Ishikawa (cell line): ENCODE measurements at regions not wholly inside any gene's neighbourhood (a gene's known extent, or its start where the extent isn't known, plus 50 kb on each side); places are given as distances from the start of the nearest gene placed in this dataset.

ENCODE experiments used
- CEBPB ChIP-seq: IDR thresholded peaks from 2 replicates; pipeline ENCODE4 v1.6.1; 2012
- NFIC ChIP-seq: IDR thresholded peaks from 2 replicates; pipeline ENCODE4 v1.6.1; 2012
- TCF12 ChIP-seq: IDR thresholded peaks from 2 replicates; pipeline ENCODE4 v1.6.1; 2012; ENCODE audit warnings: low read depth
- TEAD4 ChIP-seq: IDR thresholded peaks from 2 replicates; pipeline ENCODE4 v1.6.1; 2012
- YY1 ChIP-seq: IDR thresholded peaks from 2 replicates; pipeline ENCODE4 v1.6.1; 2012; ENCODE audit warnings: low read depth
- ZBTB7A ChIP-seq: IDR thresholded peaks from 2 replicates; pipeline ENCODE4 v1.6.1; 2012; ENCODE audit warnings: low read depth
- TF ChIP-seq, protein P1 (sequence below): IDR thresholded peaks from 2 replicates; pipeline ENCODE4 v1.6.1; 2012
- TF ChIP-seq, protein P2 (sequence below): IDR thresholded peaks from 2 replicates; pipeline ENCODE4 v1.6.1; 2012
- TF ChIP-seq, protein P3 (sequence below): IDR thresholded peaks from 2 replicates; pipeline ENCODE4 v1.6.1; 2012; ENCODE audit warnings: low read depth, mild to moderate bottlenecking

DNA sequence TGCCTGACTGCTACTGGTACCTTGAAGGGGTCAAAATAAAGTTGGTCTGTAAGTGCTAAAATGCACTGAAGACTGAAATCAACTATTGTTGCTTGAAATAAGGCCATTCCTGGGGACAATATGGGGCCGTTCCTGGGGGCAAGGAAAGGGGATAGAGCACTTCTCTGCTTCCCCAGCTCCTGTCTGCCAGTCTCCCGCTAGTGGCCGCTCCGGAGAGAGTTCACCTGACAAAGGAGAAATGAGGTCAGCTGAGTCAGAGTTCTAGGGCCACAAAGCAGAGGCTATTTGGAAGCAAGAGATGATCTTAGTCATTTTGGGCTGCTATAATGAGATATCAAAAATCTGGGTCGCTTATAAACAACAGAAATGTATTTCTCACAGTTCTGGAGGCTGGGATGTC, 345.9 kb downstream of the TSN start:
- TF ChIP-seq, protein P1, sequence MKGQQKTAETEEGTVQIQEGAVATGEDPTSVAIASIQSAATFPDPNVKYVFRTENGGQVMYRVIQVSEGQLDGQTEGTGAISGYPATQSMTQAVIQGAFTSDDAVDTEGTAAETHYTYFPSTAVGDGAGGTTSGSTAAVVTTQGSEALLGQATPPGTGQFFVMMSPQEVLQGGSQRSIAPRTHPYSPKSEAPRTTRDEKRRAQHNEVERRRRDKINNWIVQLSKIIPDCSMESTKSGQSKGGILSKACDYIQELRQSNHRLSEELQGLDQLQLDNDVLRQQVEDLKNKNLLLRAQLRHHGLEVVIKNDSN = no peak
- no peak for TF ChIP-seq CEBPB
- TF ChIP-seq, protein P2, sequence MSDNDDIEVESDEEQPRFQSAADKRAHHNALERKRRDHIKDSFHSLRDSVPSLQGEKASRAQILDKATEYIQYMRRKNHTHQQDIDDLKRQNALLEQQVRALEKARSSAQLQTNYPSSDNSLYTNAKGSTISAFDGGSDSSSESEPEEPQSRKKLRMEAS = no peak
- TF ChIP-seq, protein P3, sequence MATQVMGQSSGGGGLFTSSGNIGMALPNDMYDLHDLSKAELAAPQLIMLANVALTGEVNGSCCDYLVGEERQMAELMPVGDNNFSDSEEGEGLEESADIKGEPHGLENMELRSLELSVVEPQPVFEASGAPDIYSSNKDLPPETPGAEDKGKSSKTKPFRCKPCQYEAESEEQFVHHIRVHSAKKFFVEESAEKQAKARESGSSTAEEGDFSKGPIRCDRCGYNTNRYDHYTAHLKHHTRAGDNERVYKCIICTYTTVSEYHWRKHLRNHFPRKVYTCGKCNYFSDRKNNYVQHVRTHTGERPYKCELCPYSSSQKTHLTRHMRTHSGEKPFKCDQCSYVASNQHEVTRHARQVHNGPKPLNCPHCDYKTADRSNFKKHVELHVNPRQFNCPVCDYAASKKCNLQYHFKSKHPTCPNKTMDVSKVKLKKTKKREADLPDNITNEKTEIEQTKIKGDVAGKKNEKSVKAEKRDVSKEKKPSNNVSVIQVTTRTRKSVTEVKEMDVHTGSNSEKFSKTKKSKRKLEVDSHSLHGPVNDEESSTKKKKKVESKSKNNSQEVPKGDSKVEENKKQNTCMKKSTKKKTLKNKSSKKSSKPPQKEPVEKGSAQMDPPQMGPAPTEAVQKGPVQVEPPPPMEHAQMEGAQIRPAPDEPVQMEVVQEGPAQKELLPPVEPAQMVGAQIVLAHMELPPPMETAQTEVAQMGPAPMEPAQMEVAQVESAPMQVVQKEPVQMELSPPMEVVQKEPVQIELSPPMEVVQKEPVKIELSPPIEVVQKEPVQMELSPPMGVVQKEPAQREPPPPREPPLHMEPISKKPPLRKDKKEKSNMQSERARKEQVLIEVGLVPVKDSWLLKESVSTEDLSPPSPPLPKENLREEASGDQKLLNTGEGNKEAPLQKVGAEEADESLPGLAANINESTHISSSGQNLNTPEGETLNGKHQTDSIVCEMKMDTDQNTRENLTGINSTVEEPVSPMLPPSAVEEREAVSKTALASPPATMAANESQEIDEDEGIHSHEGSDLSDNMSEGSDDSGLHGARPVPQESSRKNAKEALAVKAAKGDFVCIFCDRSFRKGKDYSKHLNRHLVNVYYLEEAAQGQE = no peak
- TF ChIP-seq TCF12 = no peak
- TF ChIP-seq YY1 = no peak
- TF ChIP-seq NFIC = no peak
- TF ChIP-seq ZBTB7A = no peak
- TF ChIP-seq TEAD4 = no peak
